GM20431 (cell line): ENCODE measurements at regions not wholly inside any gene's neighbourhood (a gene's known extent, or its start where the extent isn't known, plus 50 kb on each side); places are given as distances from the start of the nearest gene placed in this dataset.

Experiments used
- in situ Hi-C: fragments of 300-500 bp; cut with MseI, MboI; formaldehyde crosslinking; loops from one replicate; pipeline ENCODE4 v1.15.0; 2020; ENCODE audit warnings: low sequenced_read_pairs; ENCODE audit not compliant: unreplicated experiment

DNA sequence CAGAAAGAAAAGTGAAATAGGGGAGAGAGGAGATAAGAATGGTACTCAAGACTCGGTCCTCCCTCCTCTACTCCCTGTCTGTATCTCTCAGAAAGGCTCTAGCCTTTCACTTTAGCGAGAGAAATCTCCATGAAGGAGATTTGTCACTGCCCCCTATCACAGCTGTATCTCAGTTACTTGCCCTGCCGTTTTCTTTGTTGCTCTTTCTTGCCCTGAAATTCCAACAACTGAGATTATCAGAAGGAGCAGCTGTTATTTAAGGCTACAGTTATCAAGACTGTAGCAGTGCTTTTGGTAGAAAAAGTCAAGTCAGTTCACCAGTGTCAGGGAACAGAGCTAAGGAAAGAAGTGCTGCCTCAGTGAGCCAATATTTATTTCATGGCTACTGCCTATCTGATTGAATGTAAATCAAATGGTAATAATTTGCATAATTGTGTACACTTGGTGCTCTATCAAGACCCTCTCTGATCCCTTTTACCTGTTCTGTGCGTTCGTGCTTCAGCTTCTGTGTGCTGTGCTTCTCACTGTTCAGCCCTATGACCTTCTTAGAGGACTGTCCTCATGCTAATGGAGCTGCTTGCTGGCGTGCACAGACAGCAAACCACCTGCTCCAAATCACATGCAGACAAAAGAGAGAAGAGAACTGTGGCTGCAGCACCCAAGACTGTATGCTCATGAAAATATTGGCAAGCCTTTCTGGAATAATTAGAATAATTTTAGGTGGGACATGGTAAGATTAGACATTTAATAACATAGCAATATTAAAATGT, 180.2 kb upstream of the FAM3C start:
- in situ Hi-C loops = no loop called here

GRCh38 chr7:121575194-121575765, 179.2 kb upstream of the FAM3C start:
- in situ Hi-C loops = no loop called here

- in situ Hi-C loops = no loop called here
Measured at GRCh38 chr7:121574109-121574508, 178.0 kb upstream of the FAM3C start.

DNA sequence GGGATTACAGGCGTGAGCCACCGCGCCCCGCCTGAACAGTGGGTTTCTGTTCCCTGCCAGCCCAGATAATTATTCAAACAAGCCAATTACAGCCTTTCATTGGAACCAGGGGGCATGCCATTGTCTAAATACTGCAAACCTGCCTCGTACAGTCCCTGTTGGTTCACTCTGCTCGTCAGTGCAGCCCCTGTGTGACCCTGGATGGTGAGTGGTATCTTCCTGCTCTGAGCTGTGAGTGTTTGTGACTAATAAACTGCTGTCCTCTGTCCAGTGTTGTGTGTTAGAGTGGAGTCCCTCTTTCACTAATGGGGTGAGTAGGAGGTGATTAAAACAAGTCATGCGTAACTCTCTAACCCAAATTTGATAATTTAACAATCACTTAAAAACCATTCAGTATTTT, 176.5 kb upstream of the FAM3C start:
- in situ Hi-C loops = no loop called here

DNA sequence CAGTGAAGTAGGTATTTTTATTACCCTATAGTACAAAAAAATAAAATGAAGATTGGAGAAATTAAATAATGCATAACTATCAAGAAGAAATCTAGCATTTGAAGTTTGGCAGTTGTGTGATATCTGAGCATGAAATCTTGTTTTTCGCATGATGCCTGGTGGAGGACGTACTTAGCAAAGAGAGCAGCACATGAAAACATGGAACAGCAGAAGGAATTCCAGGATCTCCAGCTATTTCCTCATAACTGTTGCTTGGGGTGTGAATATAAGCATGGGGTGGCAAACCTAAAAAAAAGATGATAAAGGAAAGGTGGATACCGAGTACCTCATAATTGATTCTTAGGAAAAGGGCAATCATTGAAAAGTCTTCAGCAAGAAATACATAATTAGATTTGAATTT, 174.3 kb upstream of the FAM3C start:
- in situ Hi-C loops = no loop called here

- in situ Hi-C loops = no loop called here
Measured at GRCh38 chr7:121563177-121563576, 167.1 kb upstream of the FAM3C start.

DNA sequence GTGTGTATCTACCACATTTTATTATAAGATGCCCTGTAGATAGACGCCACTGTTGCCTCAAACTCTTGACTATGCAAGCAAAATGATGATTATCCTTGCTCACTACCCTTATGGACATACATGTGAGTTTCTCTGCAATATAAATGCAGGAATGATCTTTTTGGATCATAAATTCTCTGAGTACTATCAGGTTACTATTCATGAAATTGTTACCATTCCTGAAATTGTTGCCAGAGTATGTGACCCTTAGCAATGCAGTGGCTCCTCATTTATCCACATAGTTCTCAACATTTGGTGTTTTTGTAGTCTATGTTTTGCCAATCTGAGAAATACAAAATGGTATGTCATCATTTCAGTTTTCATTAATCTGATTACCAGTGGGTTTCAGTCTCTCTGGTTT, 166.2 kb upstream of the FAM3C start:
- in situ Hi-C loops = no loop called here

DNA sequence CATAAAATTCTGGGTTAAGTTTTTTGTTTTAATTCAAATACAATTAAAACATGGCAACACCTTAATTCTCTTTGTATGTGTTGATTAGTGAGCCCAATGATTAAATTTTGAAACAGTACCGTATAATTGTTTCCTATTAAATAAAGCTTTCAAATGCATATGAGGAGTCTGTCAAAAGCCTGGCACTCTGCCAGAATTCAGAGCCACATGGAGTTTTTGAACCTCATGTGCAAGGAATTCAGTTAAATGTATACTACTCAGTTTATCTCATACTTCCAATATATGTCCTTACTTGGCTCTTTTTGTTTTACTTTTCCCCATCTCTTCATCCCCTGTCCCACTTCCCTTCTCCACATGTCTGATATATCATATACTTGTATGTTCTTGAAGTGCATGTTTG, 165.6 kb upstream of the FAM3C start:
- in situ Hi-C loops = no loop called here

DNA sequence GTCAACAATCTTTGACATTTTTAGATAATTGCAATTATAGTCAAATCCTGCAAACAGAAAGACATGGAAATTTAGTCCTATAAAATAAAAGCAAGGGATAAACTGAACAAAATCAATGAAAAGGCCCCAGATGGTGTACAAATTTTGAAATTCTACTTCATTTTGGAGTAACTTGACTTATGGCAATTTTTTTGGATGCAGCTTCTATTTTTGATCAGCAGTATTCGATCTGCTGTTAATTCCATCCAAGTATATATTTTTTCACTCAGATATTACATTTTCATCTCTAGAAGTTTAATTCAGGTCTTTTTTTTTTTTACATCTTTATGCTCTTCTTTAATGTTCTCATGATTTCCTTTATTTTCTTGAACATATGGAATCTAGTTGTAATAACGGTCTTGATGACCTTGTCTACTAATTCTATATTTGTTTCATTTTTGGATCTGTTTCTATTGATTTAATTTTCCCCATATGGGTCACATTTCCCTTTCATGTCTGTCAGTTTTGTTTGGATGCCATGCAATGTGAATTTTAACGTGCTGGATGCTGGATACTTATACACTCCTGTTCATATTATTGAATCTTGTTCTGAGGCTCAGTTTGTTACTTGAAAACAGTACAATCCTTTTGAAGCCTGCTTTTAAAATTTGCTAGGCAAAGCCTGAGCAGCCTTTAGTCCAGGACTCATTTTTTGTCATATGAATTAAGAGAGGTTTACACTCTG, 164.3 kb upstream of the FAM3C start:
- in situ Hi-C loops = no loop called here

DNA sequence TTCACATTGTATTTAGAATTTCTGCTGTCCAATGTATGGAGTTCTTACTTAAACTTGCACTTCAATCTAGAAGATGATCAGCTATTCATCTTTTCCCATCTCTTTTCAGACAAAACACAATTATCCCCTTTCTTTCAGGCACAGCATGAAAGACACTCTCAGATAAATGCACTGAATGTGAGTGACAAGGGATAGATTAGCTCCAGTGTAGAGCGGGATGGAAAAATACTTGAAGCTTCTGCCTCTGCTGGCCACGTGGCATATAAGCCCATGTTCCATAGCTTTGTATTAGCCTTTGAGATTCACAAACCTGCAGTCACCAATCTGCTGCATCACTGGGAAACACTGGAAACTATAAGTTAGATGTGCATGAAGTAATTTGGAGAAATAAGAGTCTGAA, 162.2 kb upstream of the FAM3C start:
- in situ Hi-C loops = no loop called here

GRCh38 chr7:121557034-121557892, 161.2 kb upstream of the FAM3C start:
- in situ Hi-C loops = no loop called here

DNA sequence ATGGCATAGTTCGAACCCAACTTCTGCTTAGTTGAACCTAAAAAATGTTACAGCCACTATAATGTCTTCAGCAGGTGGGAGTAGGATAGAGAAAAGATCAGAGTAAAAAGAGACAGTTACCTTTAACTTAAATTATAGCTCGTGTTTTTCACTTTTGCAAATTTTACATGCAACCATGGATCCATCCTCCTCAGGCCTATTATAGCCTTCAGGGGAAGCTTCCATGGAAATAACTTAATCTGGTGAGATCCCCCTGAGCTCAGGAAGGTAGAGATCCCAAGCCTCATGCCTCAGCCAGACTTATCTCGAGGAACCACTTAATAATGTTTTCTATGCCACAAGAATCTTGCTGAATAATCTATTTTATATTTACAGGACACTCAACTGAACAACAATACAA, 159.4 kb upstream of the FAM3C start:
- in situ Hi-C loops = no loop called here

GRCh38 chr7:121547544-121548092, 151.5 kb upstream of the FAM3C start:
- in situ Hi-C loops = loop anchor here (10.0 kb wide), 1 partner anchor 183 kb away; no protein-coding TSS in a partner anchor

DNA sequence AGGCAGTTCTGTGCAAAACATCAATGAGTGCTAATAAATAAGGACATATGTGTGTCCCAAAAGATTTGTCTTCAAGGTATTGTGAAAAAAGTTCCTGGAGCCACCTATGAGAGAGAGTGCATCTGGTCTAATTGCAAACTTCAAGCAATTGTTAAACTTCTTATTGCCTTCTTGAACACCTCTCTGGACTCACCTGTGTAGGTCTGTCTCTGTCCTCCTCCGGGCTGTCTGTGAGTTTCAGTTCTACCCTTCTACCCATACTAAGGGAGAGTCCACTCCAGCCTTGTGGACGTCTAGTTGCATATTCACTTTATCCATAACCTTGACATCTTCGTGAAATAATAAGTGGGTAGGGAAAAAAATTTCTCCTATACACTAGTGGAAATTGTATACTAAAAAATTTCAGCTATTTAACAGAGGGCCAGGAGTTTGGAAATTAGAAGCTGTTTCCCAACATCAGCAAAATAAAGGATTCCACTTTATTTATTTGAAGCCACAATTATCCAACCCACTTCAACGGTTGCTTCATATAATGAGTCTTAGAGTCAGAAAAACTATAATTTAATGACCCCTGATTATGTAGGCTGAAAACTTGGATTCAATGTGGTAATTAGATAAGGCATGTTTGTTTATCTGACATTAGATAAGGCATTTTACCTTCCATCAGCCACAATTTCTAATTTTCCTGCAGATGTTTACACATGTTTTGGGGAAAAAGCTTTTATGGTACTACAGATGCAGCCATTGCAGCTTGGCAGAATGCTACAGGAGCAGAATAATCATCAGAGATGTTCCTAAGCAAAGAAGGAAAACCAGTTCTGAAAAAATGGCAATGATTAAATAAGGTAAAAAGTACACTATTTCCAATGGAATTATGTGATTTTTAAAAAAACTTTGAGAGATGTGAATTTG, 150.8 kb upstream of the FAM3C start:
- in situ Hi-C loops = loop anchor here (10.0 kb wide), 1 partner anchor 182 kb away; no protein-coding TSS in a partner anchor

DNA sequence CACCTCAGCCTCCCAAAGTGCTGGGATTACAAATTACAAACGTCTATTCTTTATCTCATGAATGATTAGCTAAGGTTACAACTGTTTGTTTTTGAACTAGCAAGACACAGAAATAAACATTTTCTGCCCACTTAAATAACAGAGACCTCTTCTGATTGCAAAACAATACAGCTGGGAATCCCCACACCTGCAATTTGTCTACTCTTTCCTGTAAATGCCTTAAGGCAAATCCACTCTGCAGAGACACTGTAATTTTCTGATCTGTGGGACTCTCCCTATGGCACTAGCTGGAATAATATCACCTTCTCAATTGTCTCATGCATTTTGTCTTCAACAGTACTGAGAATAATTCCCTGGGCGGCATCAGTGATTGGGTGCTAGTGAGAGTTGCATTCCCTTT, 149.3 kb upstream of the FAM3C start:
- in situ Hi-C loops = loop anchor here (10.0 kb wide), 1 partner anchor 181 kb away; no protein-coding TSS in a partner anchor

DNA sequence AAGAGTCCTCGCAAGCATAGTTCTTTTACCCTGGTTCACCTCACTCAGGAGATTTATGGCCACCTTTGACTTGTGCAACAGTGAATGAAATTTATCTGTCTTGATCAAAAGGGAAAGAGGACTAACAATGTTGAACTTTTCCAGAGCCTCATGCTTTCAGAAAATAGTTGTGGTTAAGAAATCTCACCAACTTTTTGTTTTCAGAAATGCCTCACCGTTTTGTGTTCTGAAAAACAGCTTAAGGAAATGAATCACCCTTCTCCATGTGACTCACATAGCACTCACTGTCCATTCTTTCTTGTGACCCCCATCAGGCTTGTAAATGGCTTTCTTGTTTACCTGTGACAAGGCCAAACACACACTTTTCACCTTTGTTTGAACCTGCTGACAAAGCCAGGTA, 148.6 kb upstream of the FAM3C start:
- in situ Hi-C loops = loop anchor here (10.0 kb wide), 1 partner anchor 180 kb away; no protein-coding TSS in a partner anchor

DNA sequence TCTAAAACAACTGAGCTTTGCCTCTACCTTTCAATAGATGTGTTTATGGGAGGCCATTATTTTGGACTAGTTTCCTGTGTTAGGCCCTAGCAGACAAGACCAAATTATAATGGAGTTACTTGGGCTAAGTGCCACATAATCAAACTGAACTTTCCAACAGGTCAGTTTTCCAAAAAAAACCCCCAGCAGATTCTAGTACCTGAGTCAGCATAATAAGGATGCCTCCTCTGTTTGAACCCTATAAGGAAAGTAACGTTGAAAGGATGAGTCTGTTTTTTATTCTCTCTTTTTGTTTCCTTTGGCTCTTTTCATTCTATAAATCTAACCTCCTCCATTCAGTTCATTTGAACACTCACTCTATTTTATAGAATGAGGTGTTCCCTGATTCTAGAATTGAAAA, 148.1 kb upstream of the FAM3C start:
- in situ Hi-C loops = loop anchor here (10.0 kb wide), 1 partner anchor 179 kb away; no protein-coding TSS in a partner anchor

DNA sequence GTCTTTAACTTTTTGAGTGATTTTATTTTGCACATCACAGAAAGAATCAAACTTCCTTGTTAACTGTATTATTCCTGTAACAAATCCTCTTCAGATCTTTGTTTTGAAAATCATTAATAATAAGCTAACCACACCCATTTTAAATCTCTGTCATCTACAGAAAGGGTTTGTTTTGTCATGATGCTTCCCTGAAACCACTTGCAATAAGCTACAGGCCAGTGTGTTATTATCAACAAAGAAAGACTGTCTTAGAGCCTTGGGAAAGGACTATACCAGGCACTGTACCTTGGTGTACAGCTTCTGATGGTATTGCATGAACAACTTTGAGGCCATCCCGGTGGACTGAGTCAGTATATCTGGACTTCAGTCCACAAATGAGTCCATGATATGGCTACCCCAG, 145.3 kb upstream of the FAM3C start:
- in situ Hi-C loops = loop anchor here (10.0 kb wide), 1 partner anchor 177 kb away; no protein-coding TSS in a partner anchor

GRCh38 chr7:121540138-121540537, 144.0 kb upstream of the FAM3C start:
- in situ Hi-C loops = loop anchor here (10.0 kb wide), 1 partner anchor 175 kb away; no protein-coding TSS in a partner anchor
